ENCODE measurements at regions not wholly inside any gene's neighbourhood (a gene's known extent, or its start where the extent isn't known, plus 50 kb on each side); places are given as distances from the start of the nearest gene placed in this dataset.

DNA sequence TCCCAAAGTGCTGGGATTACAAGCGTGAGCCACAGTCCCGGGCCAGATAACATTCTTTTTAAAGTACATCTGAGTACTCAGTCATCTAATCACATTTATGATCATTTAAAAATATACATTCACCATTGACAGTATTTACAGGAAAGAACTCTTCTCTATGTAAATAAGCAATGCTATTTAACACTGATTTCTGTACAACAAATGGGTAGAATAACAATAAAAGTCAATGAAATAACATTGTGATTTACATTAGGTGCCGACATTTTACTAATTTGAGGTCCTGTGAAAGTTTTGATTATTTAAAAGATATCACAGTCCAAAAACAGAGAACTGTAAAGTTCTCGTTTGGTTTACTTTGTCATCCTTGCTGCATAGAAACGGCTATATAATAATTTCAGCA is 1763.7 kb downstream of the SLITRK1 start:
- no peaks in the 10 kb centered on the region for H3K4me1 ChIP-seq (ENCODE audit: control insufficient read depth, insufficient read depth, low read length)
- no peaks in the 10 kb centered on the region for H3K9me3 ChIP-seq (ENCODE audit: control insufficient read depth, insufficient read depth, low read depth, low read length)
- H3K4me3 ChIP-seq (ENCODE audit: low read depth, low read length) = no peak overlapping the region
- ChIA-PET POLR2A (no interaction called here), CTCF (no interaction called here)
- H3K27ac ChIP-seq (ENCODE audit: extremely low read depth, low read depth, low read length) = no peak overlapping the region
- TF ChIP-seq, protein P1, sequence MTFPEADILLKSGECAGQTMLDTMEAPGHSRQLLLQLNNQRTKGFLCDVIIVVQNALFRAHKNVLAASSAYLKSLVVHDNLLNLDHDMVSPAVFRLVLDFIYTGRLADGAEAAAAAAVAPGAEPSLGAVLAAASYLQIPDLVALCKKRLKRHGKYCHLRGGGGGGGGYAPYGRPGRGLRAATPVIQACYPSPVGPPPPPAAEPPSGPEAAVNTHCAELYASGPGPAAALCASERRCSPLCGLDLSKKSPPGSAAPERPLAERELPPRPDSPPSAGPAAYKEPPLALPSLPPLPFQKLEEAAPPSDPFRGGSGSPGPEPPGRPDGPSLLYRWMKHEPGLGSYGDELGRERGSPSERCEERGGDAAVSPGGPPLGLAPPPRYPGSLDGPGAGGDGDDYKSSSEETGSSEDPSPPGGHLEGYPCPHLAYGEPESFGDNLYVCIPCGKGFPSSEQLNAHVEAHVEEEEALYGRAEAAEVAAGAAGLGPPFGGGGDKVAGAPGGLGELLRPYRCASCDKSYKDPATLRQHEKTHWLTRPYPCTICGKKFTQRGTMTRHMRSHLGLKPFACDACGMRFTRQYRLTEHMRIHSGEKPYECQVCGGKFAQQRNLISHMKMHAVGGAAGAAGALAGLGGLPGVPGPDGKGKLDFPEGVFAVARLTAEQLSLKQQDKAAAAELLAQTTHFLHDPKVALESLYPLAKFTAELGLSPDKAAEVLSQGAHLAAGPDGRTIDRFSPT (tag by site-specific recombination; IDR thresholded peaks at IDR 0.05) = no peak
- TF ChIP-seq FEZF1 (tag by site-specific recombination; IDR thresholded peaks at IDR 0.05) (no peak), ZNF548 (tag by site-specific recombination; IDR thresholded peaks at IDR 0.05) (no peak)
- TF ChIP-seq, protein P2, sequence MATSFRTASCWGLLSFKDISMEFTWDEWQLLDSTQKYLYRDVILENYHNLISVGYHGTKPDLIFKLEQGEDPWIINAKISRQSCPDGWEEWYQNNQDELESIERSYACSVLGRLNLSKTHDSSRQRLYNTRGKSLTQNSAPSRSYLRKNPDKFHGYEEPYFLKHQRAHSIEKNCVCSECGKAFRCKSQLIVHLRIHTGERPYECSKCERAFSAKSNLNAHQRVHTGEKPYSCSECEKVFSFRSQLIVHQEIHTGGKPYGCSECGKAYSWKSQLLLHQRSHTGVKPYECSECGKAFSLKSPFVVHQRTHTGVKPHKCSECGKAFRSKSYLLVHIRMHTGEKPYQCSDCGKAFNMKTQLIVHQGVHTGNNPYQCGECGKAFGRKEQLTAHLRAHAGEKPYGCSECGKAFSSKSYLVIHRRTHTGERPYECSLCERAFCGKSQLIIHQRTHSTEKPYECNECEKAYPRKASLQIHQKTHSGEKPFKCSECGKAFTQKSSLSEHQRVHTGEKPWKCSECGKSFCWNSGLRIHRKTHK (tag by site-specific recombination; IDR thresholded peaks at IDR 0.05) = no peak
- H3K36me3 ChIP-seq (ENCODE audit: control insufficient read depth in 2 of 2, insufficient read depth in 1 of 2, low read length in 2 of 2) = no peaks in the 10 kb centered on the region

DNA sequence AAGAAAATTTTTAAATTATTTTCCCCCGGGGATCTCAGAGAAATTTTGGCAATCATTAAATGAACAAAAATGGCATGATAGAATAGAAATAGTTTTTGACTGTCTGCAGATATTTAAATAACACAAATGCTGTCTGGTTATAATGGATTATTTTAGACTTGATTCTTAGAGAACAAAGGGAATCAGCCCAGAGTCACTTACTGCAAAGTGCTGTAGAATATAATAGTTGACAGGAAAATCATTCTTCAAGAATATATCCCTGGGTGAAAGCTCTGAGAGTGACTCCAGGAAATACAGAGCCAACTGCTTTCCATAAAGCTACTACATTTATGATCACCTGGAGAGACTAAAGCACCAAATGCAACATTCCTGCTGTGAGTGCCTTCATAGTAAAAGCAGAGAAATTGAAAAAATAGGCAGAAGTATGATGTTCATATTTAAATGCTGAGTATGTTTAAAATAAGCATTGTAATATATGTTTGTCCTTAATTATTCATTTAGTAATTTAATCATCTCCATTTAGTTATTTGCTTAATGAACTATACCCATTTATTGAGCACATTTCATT is 1765.8 kb downstream of the SLITRK1 start:
- TF ChIP-seq YY2 (tag by site-specific recombination; IDR thresholded peaks at IDR 0.05) (no peak), ZSCAN16 (tag by site-specific recombination; IDR thresholded peaks at IDR 0.05) (no peak), ZXDB (tag by site-specific recombination; IDR thresholded peaks at IDR 0.05) (no peak), ZNF610 (tag by site-specific recombination; IDR thresholded peaks at IDR 0.05; ENCODE audit: borderline replicate concordance) (no peak), ZIC2 (tag by site-specific recombination; IDR thresholded peaks at IDR 0.05) (no peak)
- ChIA-PET CTCF (interaction anchor here (0.7 kb wide), 1 partner anchor 629 kb away, joined by 3 read pairs; no protein-coding TSS in a partner anchor), POLR2A (no interaction called here)
- H3K4me3 ChIP-seq (ENCODE audit: low read depth, low read length) = no peak overlapping the region
- no peaks in the 10 kb centered on the region for H3K36me3 ChIP-seq (ENCODE audit: control insufficient read depth in 2 of 2, insufficient read depth in 1 of 2, low read length in 2 of 2)
- H3K9me3 ChIP-seq (ENCODE audit: control insufficient read depth, insufficient read depth, low read depth, low read length) = no peaks in the 10 kb centered on the region
- no peaks in the 10 kb centered on the region for H3K4me1 ChIP-seq (ENCODE audit: control insufficient read depth, insufficient read depth, low read length)
- no peak overlapping the region for H3K27ac ChIP-seq (ENCODE audit: extremely low read depth, low read depth, low read length)

DNA sequence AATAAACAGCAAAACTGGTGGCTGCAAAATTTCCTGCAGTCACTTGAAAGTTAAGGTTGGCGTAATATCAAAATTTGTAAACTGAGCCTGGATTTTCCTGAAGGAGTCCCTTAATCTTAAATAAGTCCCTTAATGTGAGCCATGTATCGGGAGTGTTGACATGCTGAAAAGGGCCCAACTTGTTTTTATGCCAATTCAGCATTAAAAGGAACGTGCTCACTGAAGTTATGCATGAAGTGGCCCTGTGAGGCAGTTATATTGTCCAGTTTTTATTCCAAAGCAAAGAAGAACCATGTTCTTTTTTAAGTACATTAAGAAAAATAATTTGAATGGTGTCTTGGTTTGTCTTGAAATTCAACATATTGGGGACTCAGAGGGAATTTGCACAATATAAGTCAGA is 1766.9 kb downstream of the SLITRK1 start:
- H3K27ac ChIP-seq (ENCODE audit: extremely low read depth, low read depth, low read length) = no peak overlapping the region
- H3K4me1 ChIP-seq (ENCODE audit: control insufficient read depth, insufficient read depth, low read length) = no peaks in the 10 kb centered on the region
- POLR2A ChIA-PET = no interaction called here
- no peaks in the 10 kb centered on the region for H3K9me3 ChIP-seq (ENCODE audit: control insufficient read depth, insufficient read depth, low read depth, low read length)
- H3K36me3 ChIP-seq (ENCODE audit: control insufficient read depth in 2 of 2, insufficient read depth in 1 of 2, low read length in 2 of 2) = no peaks in the 10 kb centered on the region
- CTCF ChIA-PET = no interaction called here
- no peak overlapping the region for H3K4me3 ChIP-seq (ENCODE audit: low read depth, low read length)
- TF ChIP-seq SALL2 (tag by site-specific recombination; IDR thresholded peaks at IDR 0.05; ENCODE audit: borderline replicate concordance) = no peak
- TF ChIP-seq, protein P3, sequence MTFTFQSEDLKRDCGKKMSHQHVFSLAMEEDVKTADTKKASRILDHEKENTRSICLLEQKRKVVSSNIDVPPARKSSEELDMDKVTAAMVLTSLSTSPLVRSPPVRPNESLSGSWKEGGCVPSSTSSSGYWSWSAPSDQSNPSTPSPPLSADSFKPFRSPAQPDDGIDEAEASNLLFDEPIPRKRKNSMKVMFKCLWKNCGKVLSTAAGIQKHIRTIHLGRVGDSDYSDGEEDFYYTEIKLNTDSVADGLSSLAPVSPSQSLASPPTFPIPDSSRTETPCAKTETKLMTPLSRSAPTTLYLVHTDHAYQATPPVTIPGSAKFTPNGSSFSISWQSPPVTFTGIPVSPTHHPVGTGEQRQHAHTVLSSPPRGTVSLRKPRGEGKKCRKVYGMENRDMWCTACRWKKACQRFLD (tag by site-specific recombination; IDR thresholded peaks at IDR 0.05) = no peak
- TF ChIP-seq ZNF155 (tag by site-specific recombination; IDR thresholded peaks at IDR 0.05) = no peak
- no peak for TF ChIP-seq ZNF239 (tag by site-specific recombination; IDR thresholded peaks at IDR 0.05)
- TF ChIP-seq, protein P4, sequence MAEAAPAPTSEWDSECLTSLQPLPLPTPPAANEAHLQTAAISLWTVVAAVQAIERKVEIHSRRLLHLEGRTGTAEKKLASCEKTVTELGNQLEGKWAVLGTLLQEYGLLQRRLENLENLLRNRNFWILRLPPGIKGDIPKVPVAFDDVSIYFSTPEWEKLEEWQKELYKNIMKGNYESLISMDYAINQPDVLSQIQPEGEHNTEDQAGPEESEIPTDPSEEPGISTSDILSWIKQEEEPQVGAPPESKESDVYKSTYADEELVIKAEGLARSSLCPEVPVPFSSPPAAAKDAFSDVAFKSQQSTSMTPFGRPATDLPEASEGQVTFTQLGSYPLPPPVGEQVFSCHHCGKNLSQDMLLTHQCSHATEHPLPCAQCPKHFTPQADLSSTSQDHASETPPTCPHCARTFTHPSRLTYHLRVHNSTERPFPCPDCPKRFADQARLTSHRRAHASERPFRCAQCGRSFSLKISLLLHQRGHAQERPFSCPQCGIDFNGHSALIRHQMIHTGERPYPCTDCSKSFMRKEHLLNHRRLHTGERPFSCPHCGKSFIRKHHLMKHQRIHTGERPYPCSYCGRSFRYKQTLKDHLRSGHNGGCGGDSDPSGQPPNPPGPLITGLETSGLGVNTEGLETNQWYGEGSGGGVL (tag by site-specific recombination; IDR thresholded peaks at IDR 0.05) = no peak
- TF ChIP-seq ZNF660 (tag by site-specific recombination; IDR thresholded peaks at IDR 0.05) = no peak
- no peak for TF ChIP-seq ZNF521 (tag by site-specific recombination; IDR thresholded peaks at IDR 0.05)
- TF ChIP-seq ZNF626 (tag by site-specific recombination; IDR thresholded peaks at IDR 0.05) = no peak
- no peak for TF ChIP-seq ZNF555 (tag by site-specific recombination; conservative IDR thresholded peaks at IDR 0.05)
- no peak for TF ChIP-seq ZNF501 (tag by site-specific recombination; IDR thresholded peaks at IDR 0.05)
